ENCODE measurements at regions not wholly inside any gene's neighbourhood (a gene's known extent, or its start where the extent isn't known, plus 50 kb on each side); places are given as distances from the start of the nearest gene placed in this dataset.

DNA sequence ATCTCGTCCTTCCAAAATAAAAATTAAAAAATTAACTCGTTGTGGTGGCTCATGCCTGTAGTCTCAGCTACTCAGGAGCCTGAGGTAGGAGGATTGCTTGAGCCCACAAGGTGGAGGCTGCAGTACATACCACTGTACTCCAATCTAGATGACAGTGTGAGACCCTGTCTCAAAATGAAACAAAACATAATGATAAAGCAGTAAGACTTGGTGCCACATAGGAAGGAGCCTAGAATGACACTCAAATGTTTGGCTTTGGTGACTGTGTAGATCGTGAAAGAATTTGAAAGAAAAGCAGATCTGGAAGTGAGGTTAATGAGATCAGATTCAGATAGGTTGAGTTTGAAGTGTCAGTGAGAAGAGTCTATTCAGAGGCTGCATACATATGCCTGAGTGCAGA is 150.1 kb upstream of the ATP2B1 start:
- Histone ChIP-seq H3K27ac (ENCODE audit: low read length) (no peak overlapping the region), H2AFZ (ENCODE audit: low read length) (no peak overlapping the region), H3K9me2 (replicated peaks; ENCODE audit: insufficient read depth, low read length) (no peaks in the 10 kb centered on the region), H3K27me3 (replicated peaks; ENCODE audit: insufficient read depth, low read length) (no peaks in the 10 kb centered on the region), H3K9ac (ENCODE audit: low read length) (no peak overlapping the region), H3K79me2 (ENCODE audit: low read length) (no peaks in the 10 kb centered on the region), H3K4me3 (ENCODE audit: low read length) (no peak overlapping the region), H4K20me1 (ENCODE audit: insufficient read depth, low read length) (no peaks in the 10 kb centered on the region), H3K9me3 (replicated peaks; ENCODE audit: insufficient read depth, low read length) (no peaks in the 10 kb centered on the region), H3K4me2 (ENCODE audit: low read depth, low read length) (no peak overlapping the region), H3K4me1 (ENCODE audit: low read length) (peaks cover 21% of the 10 kb centered on the region), H3F3A (ENCODE audit: insufficient read depth, low read length) (no peaks in the 10 kb centered on the region), H3K36me3 (replicated peaks; ENCODE audit: insufficient read depth, low read length) (no peaks in the 10 kb centered on the region)
- TF ChIP-seq CTCF (IDR thresholded peaks at IDR 0.05; ENCODE audit: low read length), result no peak
- TF ChIP-seq EZH2 (optimal IDR thresholded peaks at IDR 0.05; ENCODE audit: low read depth, low read length), result no peak
- TF ChIP-seq EZH2phosphoT487 (IDR thresholded peaks at IDR 0.05; ENCODE audit: low read length), result no peak
- DNase-seq, result no peak

GRCh38 chr12:89857652-89858274 is 149.1 kb upstream of the ATP2B1 start:
- H3K79me2 ChIP-seq (ENCODE audit: low read length), result no peaks in the 10 kb centered on the region
- H3K4me1 ChIP-seq (ENCODE audit: low read length), result peaks cover 12% of the 10 kb centered on the region
- H3K36me3 ChIP-seq (replicated peaks; ENCODE audit: insufficient read depth, low read length), result no peaks in the 10 kb centered on the region
- TF ChIP-seq CTCF (IDR thresholded peaks at IDR 0.05; ENCODE audit: low read length) (no peak), EZH2phosphoT487 (IDR thresholded peaks at IDR 0.05; ENCODE audit: low read length) (no peak), EZH2 (optimal IDR thresholded peaks at IDR 0.05; ENCODE audit: low read depth, low read length) (no peak)
- H3K9me2 ChIP-seq (replicated peaks; ENCODE audit: insufficient read depth, low read length), result no peaks in the 10 kb centered on the region
- H3K27me3 ChIP-seq (replicated peaks; ENCODE audit: insufficient read depth, low read length), result no peaks in the 10 kb centered on the region
- H3K4me3 ChIP-seq (ENCODE audit: low read length), result no peak overlapping the region
- H3F3A ChIP-seq (ENCODE audit: insufficient read depth, low read length), result no peaks in the 10 kb centered on the region
- H3K9me3 ChIP-seq (replicated peaks; ENCODE audit: insufficient read depth, low read length), result no peaks in the 10 kb centered on the region
- H3K4me2 ChIP-seq (ENCODE audit: low read depth, low read length), result no peak overlapping the region
- no peak overlapping the region for H3K9ac ChIP-seq (ENCODE audit: low read length)
- DNase-seq, result no peak
- H3K27ac ChIP-seq (ENCODE audit: low read length), result no peak overlapping the region
- H4K20me1 ChIP-seq (ENCODE audit: insufficient read depth, low read length), result no peaks in the 10 kb centered on the region
- no peak overlapping the region for H2AFZ ChIP-seq (ENCODE audit: low read length)

DNA sequence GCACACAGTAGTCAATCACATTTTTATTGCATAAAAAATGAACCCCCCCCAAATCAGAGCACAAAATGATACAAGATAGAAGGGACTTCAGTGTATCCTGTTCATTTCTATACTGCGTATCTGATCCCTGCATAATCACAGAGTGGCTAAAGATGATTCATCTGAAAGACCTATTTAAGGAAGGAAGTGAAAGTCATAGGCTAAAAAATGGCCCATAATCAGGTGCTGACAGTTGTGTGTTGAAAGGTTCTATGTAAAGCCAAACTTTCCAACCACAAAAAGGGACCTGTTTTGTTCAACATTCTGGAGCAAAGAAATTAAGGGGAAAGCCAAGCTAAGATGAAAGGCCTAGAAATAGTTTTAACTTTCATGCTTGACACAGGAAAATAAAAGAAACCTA is 147.8 kb upstream of the ATP2B1 start:
- Histone ChIP-seq H3K9me2 (replicated peaks; ENCODE audit: insufficient read depth, low read length) (no peaks in the 10 kb centered on the region), H2AFZ (ENCODE audit: low read length) (no peak overlapping the region), H3F3A (ENCODE audit: insufficient read depth, low read length) (no peaks in the 10 kb centered on the region), H3K27ac (ENCODE audit: low read length) (no peak overlapping the region), H3K9me3 (replicated peaks; ENCODE audit: insufficient read depth, low read length) (no peaks in the 10 kb centered on the region), H3K79me2 (ENCODE audit: low read length) (no peaks in the 10 kb centered on the region), H3K36me3 (replicated peaks; ENCODE audit: insufficient read depth, low read length) (no peaks in the 10 kb centered on the region), H3K4me3 (ENCODE audit: low read length) (no peak overlapping the region), H3K4me2 (ENCODE audit: low read depth, low read length) (peak overlapping the region; percentile 1; the same call in 1 of the 2 replicates), H3K9ac (ENCODE audit: low read length) (no peak overlapping the region), H3K27me3 (replicated peaks; ENCODE audit: insufficient read depth, low read length) (no peaks in the 10 kb centered on the region), H3K4me1 (ENCODE audit: low read length) (peaks cover 5% of the 10 kb centered on the region), H4K20me1 (ENCODE audit: insufficient read depth, low read length) (no peaks in the 10 kb centered on the region)
- TF ChIP-seq CTCF (IDR thresholded peaks at IDR 0.05; ENCODE audit: low read length) (no peak), EZH2 (optimal IDR thresholded peaks at IDR 0.05; ENCODE audit: low read depth, low read length) (no peak), EZH2phosphoT487 (IDR thresholded peaks at IDR 0.05; ENCODE audit: low read length) (no peak)
- DNase-seq, result peak; percentile 59
